Omental fat pad (tissue), 3 donors: ENCODE measurements at regions not wholly inside any gene's neighbourhood (a gene's known extent, or its start where the extent isn't known, plus 50 kb on each side); places are given as distances from the start of the nearest gene placed in this dataset.

Source experiments
- ATAC-seq: fragments of 150-250 bp; one replicate; pipeline ENCODE4 v1.9.1; 2016; ENCODE audit warnings: mild to moderate bottlenecking, moderate library complexity; ENCODE audit not compliant: low FRiP score
- DNase-seq: peaks from one replicate; pipeline ENCODE4 v3.0.0-alpha.2; 2019; ENCODE audit warnings: low spot score
- CTCF ChIP-seq, 3 donors: fragments of 450-650 bp; IDR thresholded peaks; one replicate each; pipeline ENCODE4 v1.5.1; 2016 to 2017; ENCODE audit warnings: antibody characterized with exemption in 3 of 3, mild to moderate bottlenecking in 3 of 3, moderate library complexity in 2 of 3

GRCh38 chr3:88573472-88573871 is 423.7 kb downstream of the C3orf38 start:
- DNase-seq (no peak), ATAC-seq (no peak)
- no peak for TF ChIP-seq CTCF (IDR thresholded peaks at IDR 0.05)

- DNase-seq = no peak
- no peak for TF ChIP-seq CTCF (IDR thresholded peaks at IDR 0.05)
- no peak for ATAC-seq
These were observed 424.4 kb downstream of the C3orf38 start for GRCh38 chr3:88574146-88574545.

- no peak for DNase-seq
- ATAC-seq = no peak
- no peak for TF ChIP-seq CTCF (IDR thresholded peaks at IDR 0.05)
These were observed 434.7 kb downstream of the C3orf38 start for GRCh38 chr3:88584451-88584850.

GRCh38 chr3:88586121-88586640 is 436.4 kb downstream of the C3orf38 start:
- ATAC-seq (no peak), DNase-seq (no peak)
- TF ChIP-seq CTCF (IDR thresholded peaks at IDR 0.05) = no peak

GRCh38 chr3:88589138-88589537 is 439.4 kb downstream of the C3orf38 start:
- DNase-seq (no peak), ATAC-seq (no peak)
- TF ChIP-seq CTCF (IDR thresholded peaks at IDR 0.05) = no peak

GRCh38 chr3:88595026-88595425 is 445.3 kb downstream of the C3orf38 start:
- no peak for TF ChIP-seq CTCF (IDR thresholded peaks at IDR 0.05)
- ATAC-seq (no peak), DNase-seq (no peak)

GRCh38 chr3:88596451-88596850 is 446.7 kb downstream of the C3orf38 start:
- DNase-seq (no peak), ATAC-seq (no peak)
- TF ChIP-seq CTCF (IDR thresholded peaks at IDR 0.05) = no peak
